ENCODE measurements at regions not wholly inside any gene's neighbourhood (a gene's known extent, or its start where the extent isn't known, plus 50 kb on each side); places are given as distances from the start of the nearest gene placed in this dataset.

- TF ChIP-seq POLR2A (IDR thresholded peaks at IDR 0.05) (no peak), EP300 (IDR thresholded peaks at IDR 0.05; ENCODE audit: low read depth) (no peak), POLR2AphosphoS5 (IDR thresholded peaks at IDR 0.05) (no peak)
Measured at GRCh38 chrX:44422631-44423030, 79.2 kb upstream of the EFHC2 start.

Measured in transverse colon (tissue), 3 donors.